ENCODE measurements at regions not wholly inside any gene's neighbourhood (a gene's known extent, or its start where the extent isn't known, plus 50 kb on each side); places are given as distances from the start of the nearest gene placed in this dataset.
"Not testable (repeated sequence)": the region's sequence is repeated elsewhere in the genome, so short reads cannot be mapped to it uniquely, and the experiment has no call there.

- no peak overlapping the region for H3K4me3 Mint-ChIP-seq (ENCODE audit: unreplicated experiment)
- H3K36me3 Mint-ChIP-seq (ENCODE audit: low read depth, unreplicated experiment), result no peaks in the 10 kb centered on the region
- peaks cover 3% of the 10 kb centered on the region for H3K27me3 Mint-ChIP-seq (ENCODE audit: unreplicated experiment)
- no peaks in the 10 kb centered on the region for H3K9me3 Mint-ChIP-seq (ENCODE audit: unreplicated experiment)
- no peak for TF ChIP-seq CTCF (IDR thresholded peaks at IDR 0.05; ENCODE audit: unreplicated experiment)
- H3K27ac Mint-ChIP-seq (ENCODE audit: unreplicated experiment), result no peak overlapping the region
- H3K4me1 Mint-ChIP-seq (ENCODE audit: unreplicated experiment), result peaks cover 14% of the 10 kb centered on the region
- DNase-seq (ENCODE audit: low spot score), result no peak
Measured at GRCh38 chr4:118589471-118590055, 95.6 kb upstream of the METTL14 start.

- H3K4me3 Mint-ChIP-seq (ENCODE audit: unreplicated experiment), result peak overlapping the region; percentile 95
- not testable (repeated sequence) for H3K4me1 Mint-ChIP-seq (ENCODE audit: unreplicated experiment); H3K36me3 Mint-ChIP-seq (ENCODE audit: low read depth, unreplicated experiment); H3K9me3 Mint-ChIP-seq (ENCODE audit: unreplicated experiment); H3K27me3 Mint-ChIP-seq (ENCODE audit: unreplicated experiment)
- H3K27ac Mint-ChIP-seq (ENCODE audit: unreplicated experiment), result peak overlapping the region; percentile 97
- DNase-seq (ENCODE audit: low spot score), result peak; percentile 97
Measured at GRCh38 chr4:118591339-118592046, 93.7 kb upstream of the METTL14 start.

- H3K36me3 Mint-ChIP-seq (ENCODE audit: low read depth, unreplicated experiment); H3K27ac Mint-ChIP-seq (ENCODE audit: unreplicated experiment); H3K9me3 Mint-ChIP-seq (ENCODE audit: unreplicated experiment); H3K27me3 Mint-ChIP-seq (ENCODE audit: unreplicated experiment); H3K4me1 Mint-ChIP-seq (ENCODE audit: unreplicated experiment); DNase-seq (ENCODE audit: low spot score): not testable (repeated sequence)
- peak overlapping the region; percentile 95 for H3K4me3 Mint-ChIP-seq (ENCODE audit: unreplicated experiment)
Measured at GRCh38 chr4:118592289-118592688, 92.9 kb upstream of the METTL14 start.

GRCh38 chr4:118595883-118596282 is 89.3 kb upstream of the METTL14 start:
- H3K36me3 Mint-ChIP-seq (ENCODE audit: low read depth, unreplicated experiment); H3K27ac Mint-ChIP-seq (ENCODE audit: unreplicated experiment); DNase-seq (ENCODE audit: low spot score); H3K27me3 Mint-ChIP-seq (ENCODE audit: unreplicated experiment); H3K4me1 Mint-ChIP-seq (ENCODE audit: unreplicated experiment); H3K9me3 Mint-ChIP-seq (ENCODE audit: unreplicated experiment); H3K4me3 Mint-ChIP-seq (ENCODE audit: unreplicated experiment): not testable (repeated sequence)

GRCh38 chr4:118625097-118625496 is 60.1 kb upstream of the METTL14 start:
- not testable (repeated sequence) for H3K27ac Mint-ChIP-seq (ENCODE audit: unreplicated experiment); H3K36me3 Mint-ChIP-seq (ENCODE audit: low read depth, unreplicated experiment); H3K4me3 Mint-ChIP-seq (ENCODE audit: unreplicated experiment); DNase-seq (ENCODE audit: low spot score); H3K4me1 Mint-ChIP-seq (ENCODE audit: unreplicated experiment); H3K9me3 Mint-ChIP-seq (ENCODE audit: unreplicated experiment); H3K27me3 Mint-ChIP-seq (ENCODE audit: unreplicated experiment)

- not testable (repeated sequence) for H3K4me3 Mint-ChIP-seq (ENCODE audit: unreplicated experiment); H3K27me3 Mint-ChIP-seq (ENCODE audit: unreplicated experiment); H3K9me3 Mint-ChIP-seq (ENCODE audit: unreplicated experiment); DNase-seq (ENCODE audit: low spot score); H3K4me1 Mint-ChIP-seq (ENCODE audit: unreplicated experiment)
- peaks cover 11% of the 10 kb centered on the region for H3K36me3 Mint-ChIP-seq (ENCODE audit: low read depth, unreplicated experiment)
- H3K27ac Mint-ChIP-seq (ENCODE audit: unreplicated experiment), result peak overlapping the region; percentile 24
Measured at GRCh38 chr4:118629697-118630096, 55.5 kb upstream of the METTL14 start.

- H3K9me3 Mint-ChIP-seq (ENCODE audit: unreplicated experiment); DNase-seq (ENCODE audit: low spot score); H3K4me1 Mint-ChIP-seq (ENCODE audit: unreplicated experiment); H3K27ac Mint-ChIP-seq (ENCODE audit: unreplicated experiment); H3K27me3 Mint-ChIP-seq (ENCODE audit: unreplicated experiment); H3K4me3 Mint-ChIP-seq (ENCODE audit: unreplicated experiment): not testable (repeated sequence)
- peaks cover 11% of the 10 kb centered on the region for H3K36me3 Mint-ChIP-seq (ENCODE audit: low read depth, unreplicated experiment)
Measured at GRCh38 chr4:118630897-118631296, 54.3 kb upstream of the METTL14 start.

GRCh38 chr4:118631321-118632050 is 53.7 kb upstream of the METTL14 start:
- peaks cover 11% of the 10 kb centered on the region for H3K36me3 Mint-ChIP-seq (ENCODE audit: low read depth, unreplicated experiment)
- not testable (repeated sequence) for H3K4me3 Mint-ChIP-seq (ENCODE audit: unreplicated experiment); H3K9me3 Mint-ChIP-seq (ENCODE audit: unreplicated experiment); DNase-seq (ENCODE audit: low spot score); H3K4me1 Mint-ChIP-seq (ENCODE audit: unreplicated experiment); H3K27ac Mint-ChIP-seq (ENCODE audit: unreplicated experiment); H3K27me3 Mint-ChIP-seq (ENCODE audit: unreplicated experiment)

- not testable (repeated sequence) for DNase-seq (ENCODE audit: low spot score); H3K27ac Mint-ChIP-seq (ENCODE audit: unreplicated experiment); H3K9me3 Mint-ChIP-seq (ENCODE audit: unreplicated experiment); H3K4me1 Mint-ChIP-seq (ENCODE audit: unreplicated experiment); H3K27me3 Mint-ChIP-seq (ENCODE audit: unreplicated experiment); H3K4me3 Mint-ChIP-seq (ENCODE audit: unreplicated experiment)
- H3K36me3 Mint-ChIP-seq (ENCODE audit: low read depth, unreplicated experiment), result peaks cover 11% of the 10 kb centered on the region
Measured at GRCh38 chr4:118633476-118633875, 51.7 kb upstream of the METTL14 start.

- peaks cover 11% of the 10 kb centered on the region for H3K36me3 Mint-ChIP-seq (ENCODE audit: low read depth, unreplicated experiment)
- H3K9me3 Mint-ChIP-seq (ENCODE audit: unreplicated experiment); H3K4me1 Mint-ChIP-seq (ENCODE audit: unreplicated experiment); H3K27me3 Mint-ChIP-seq (ENCODE audit: unreplicated experiment); H3K27ac Mint-ChIP-seq (ENCODE audit: unreplicated experiment); DNase-seq (ENCODE audit: low spot score); H3K4me3 Mint-ChIP-seq (ENCODE audit: unreplicated experiment): not testable (repeated sequence)
Measured at GRCh38 chr4:118634126-118634875, 50.9 kb upstream of the METTL14 start.

Measured in endothelial cell (in vitro differentiated cells).